Left lung (tissue), 4 donors: ENCODE measurements at regions not wholly inside any gene's neighbourhood (a gene's known extent, or its start where the extent isn't known, plus 50 kb on each side); places are given as distances from the start of the nearest gene placed in this dataset.

Experiments used
- ATAC-seq: fragments of 200-7000 bp; cut with Tn5 transposase; one replicate; pipeline ENCODE4 v1.9.1; 2020; ENCODE audit warnings: moderate library complexity
- DNase-seq, 4 donors: peaks; one replicate each; pipeline ENCODE4 v3.0.0-alpha.2; 2013 to 2020
- H3K27ac ChIP-seq, 2 donors: fragments of 200-600 bp; sonication (generic) in 1 of 2; one replicate each; pipeline versions ENCODE4 v1.5.0 to v1.8.0; 2020 to 2021
- H3K27me3 ChIP-seq, 2 donors: fragments of 200-600 bp; sonication (generic) in 1 of 2; one replicate each; pipeline versions ENCODE4 v1.5.0 to v1.8.0; 2020 to 2021
- H3K36me3 ChIP-seq, 2 donors: fragments of 200-600 bp; sonication (generic) in 1 of 2; one replicate each; pipeline versions ENCODE4 v1.5.0 to v1.8.0; 2020 to 2021
- H3K4me1 ChIP-seq, 2 donors: fragments of 200-600 bp; one replicate each; pipeline ENCODE4 v1.8.0; 2021
- H3K4me3 ChIP-seq, 2 donors: fragments of 200-600 bp; sonication (generic) in 1 of 2; one replicate each; pipeline versions ENCODE4 v1.5.0 to v1.8.0; 2020 to 2021; ENCODE audit warnings: mild to moderate bottlenecking in 1 of 2
- H3K9me3 ChIP-seq, 2 donors: fragments of 200-600 bp; sonication (generic) in 1 of 2; one replicate each; pipeline versions ENCODE4 v1.5.0 to v1.8.0; 2020 to 2021
- intact Hi-C, 2 donors: fragments of 100-400 bp; cut with DNase I; formaldehyde crosslinking; loops; one replicate each; pipeline versions ENCODE4 v1.11.2 to v1.14.2; 2022
- TF ChIP-seq, protein P1 (sequence below), 2 donors: fragments of 200-600 bp; sonication (generic) in 1 of 2; IDR thresholded peaks; one replicate each; pipeline versions ENCODE4 v1.5.0 to v1.8.0; 2021; ENCODE audit warnings: antibody characterized with exemption in 2 of 2
- donor health status: DM: no; HTN: yes; CAD: no.
- donor health status: DM: no; HTN: no; CAD: no.

DNA sequence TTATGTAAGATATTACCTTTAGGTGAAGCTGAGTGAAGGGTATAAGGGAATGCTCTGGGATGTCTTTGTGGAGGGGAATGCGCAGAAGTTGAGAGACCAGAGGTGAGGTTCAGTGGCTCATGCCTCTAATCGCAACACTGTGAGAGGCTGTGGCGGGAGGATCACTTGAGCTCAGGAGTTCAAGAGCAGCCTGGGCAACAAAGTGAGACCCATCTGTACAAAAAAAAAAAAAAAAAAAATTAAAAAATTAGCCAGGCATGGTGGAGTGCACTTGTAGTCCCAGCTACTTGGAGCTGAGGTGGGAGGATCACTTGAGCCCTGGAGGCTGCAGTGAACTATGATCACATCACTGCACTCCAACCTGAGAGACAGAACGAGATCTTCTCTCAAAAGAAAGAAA, 57.3 kb upstream of the SP3 start:
- no peak for DNase-seq

DNA sequence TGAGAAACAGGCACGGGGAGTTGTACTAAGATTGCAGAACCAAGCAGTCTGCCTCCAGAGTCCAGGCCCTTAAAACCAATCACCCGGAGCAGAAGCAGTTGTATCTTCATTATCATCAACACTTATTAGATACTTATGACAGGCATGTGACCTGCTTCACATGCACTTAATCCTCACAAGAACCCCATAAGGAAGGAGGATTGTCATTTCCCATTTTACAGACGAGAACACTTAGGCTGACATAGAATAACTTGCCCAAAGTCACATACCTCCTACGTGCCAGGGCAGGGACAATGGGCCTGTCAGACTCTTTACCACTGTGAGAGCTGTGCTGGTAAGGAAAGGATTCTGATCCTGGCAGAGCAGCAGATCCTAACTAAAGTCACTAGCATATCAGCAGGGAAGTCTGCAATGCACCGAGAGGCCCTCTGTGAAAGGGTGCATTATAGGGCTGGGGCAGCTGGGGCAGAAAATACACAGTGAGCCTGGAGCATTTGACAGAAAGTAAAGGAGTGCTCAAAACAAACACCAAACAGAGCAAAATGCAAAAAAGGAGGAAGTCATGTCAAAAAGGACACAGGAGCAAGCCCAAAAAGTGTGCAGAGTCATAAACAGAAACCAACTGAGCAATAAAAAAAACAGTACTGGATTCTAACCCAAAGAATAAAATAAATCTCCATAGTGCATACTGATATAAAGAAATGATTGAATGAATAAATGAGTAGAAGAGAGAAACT, 55.9 kb upstream of the SP3 start:
- Histone ChIP-seq H3K4me3 (no peak overlapping the region), H3K27ac (peak overlapping the region in 1 of 2 donors; percentile 71), H3K4me1 (peaks cover 10 to 50% of the 10 kb centered on the region in 2 donors), H3K9me3 (no peaks in the 10 kb centered on the region), H3K36me3 (no peaks in the 10 kb centered on the region), H3K27me3 (no peaks in the 10 kb centered on the region)
- DNase-seq (no peak), ATAC-seq (no peak)
- intact Hi-C loops: no loop called here
- TF ChIP-seq, protein P1, sequence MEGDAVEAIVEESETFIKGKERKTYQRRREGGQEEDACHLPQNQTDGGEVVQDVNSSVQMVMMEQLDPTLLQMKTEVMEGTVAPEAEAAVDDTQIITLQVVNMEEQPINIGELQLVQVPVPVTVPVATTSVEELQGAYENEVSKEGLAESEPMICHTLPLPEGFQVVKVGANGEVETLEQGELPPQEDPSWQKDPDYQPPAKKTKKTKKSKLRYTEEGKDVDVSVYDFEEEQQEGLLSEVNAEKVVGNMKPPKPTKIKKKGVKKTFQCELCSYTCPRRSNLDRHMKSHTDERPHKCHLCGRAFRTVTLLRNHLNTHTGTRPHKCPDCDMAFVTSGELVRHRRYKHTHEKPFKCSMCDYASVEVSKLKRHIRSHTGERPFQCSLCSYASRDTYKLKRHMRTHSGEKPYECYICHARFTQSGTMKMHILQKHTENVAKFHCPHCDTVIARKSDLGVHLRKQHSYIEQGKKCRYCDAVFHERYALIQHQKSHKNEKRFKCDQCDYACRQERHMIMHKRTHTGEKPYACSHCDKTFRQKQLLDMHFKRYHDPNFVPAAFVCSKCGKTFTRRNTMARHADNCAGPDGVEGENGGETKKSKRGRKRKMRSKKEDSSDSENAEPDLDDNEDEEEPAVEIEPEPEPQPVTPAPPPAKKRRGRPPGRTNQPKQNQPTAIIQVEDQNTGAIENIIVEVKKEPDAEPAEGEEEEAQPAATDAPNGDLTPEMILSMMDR (IDR thresholded peaks at IDR 0.05): no peak

More for the DNA sequence above, 57.3 kb upstream of the SP3 start:
- Histone ChIP-seq H3K9me3 (no peaks in the 10 kb centered on the region), H3K36me3 (no peaks in the 10 kb centered on the region), H3K4me1 (peaks cover 10 to 59% of the 10 kb centered on the region in 2 donors), H3K27me3 (no peaks in the 10 kb centered on the region), H3K4me3 (no peak overlapping the region), H3K27ac (no peak overlapping the region)
- TF ChIP-seq, protein P1 (IDR thresholded peaks at IDR 0.05): no peak
- intact Hi-C loops: no loop called here
- ATAC-seq: no peak

DNA sequence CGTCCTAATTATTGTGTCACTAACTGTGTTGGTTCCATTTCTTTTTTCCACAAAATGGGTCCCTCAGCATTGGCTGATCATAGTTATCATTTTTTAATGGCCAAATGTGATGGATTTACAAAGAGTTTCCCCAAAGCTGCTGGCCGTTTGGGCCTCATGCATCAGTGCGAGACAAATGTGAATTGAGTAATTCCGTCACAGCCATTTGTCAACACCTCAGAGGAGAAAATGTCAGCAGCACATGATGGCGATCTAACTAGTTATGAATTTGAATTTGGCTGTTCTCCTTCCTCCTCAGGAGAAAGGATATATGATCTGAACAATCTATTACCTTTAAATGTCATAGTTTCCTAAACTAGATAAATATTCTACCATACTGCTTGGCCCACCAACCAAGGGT, 54.9 kb upstream of the SP3 start:
- Histone ChIP-seq H3K36me3 (no peaks in the 10 kb centered on the region), H3K4me1 (peaks cover 3 to 40% of the 10 kb centered on the region in 2 donors), H3K27ac (no peak overlapping the region), H3K27me3 (no peaks in the 10 kb centered on the region), H3K4me3 (no peak overlapping the region), H3K9me3 (no peaks in the 10 kb centered on the region)
- intact Hi-C loops: no loop called here
- no peak for DNase-seq
- TF ChIP-seq, protein P1 (IDR thresholded peaks at IDR 0.05): no peak
- ATAC-seq: no peak

DNA sequence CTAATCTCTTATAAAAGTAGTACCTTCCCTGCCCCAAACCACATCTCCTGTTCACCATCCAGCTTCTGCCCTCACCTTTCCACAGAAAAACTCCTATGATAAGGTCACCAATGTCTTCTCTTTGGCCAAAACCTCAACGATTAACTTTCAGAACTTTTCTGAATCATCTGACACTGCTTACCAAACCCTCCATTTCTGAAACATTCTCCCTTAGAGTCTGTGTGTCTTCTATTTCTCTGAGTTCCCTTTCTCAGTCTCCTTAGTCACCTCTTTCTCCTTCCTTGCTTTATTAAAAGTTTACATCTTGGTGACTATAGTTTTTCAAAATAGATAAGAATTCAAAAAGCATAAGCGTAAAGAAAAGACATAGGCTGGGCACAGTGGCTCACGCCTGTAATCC, 51.3 kb upstream of the SP3 start:
- H3K4me1 ChIP-seq: peaks cover under 1 to 29% of the 10 kb centered on the region in 2 donors
- intact Hi-C loops: no loop called here
- no peaks in the 10 kb centered on the region for H3K9me3 ChIP-seq

DNA sequence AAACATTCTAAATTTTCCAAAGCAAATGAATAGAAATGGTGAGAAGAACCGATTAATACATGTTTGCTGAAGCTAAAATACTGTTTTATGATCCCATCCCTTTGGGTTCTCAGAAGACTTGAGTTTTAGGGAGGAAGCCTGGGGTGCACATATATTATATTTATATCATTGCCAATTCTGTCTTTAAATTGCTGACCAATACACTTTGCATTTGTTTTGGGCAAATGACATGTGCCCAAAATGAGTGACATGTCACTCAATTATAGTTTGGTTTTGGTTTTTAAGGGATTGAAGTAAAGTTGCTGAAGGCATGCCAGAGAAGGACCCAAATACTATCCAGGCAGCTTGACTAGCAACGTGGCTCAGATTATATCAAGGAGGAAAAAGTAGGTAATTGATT, 50.3 kb upstream of the SP3 start:
- Histone ChIP-seq H3K27me3 (no peaks in the 10 kb centered on the region), H3K4me3 (no peak overlapping the region), H3K27ac (no peak overlapping the region), H3K4me1 (peaks cover 4 to 21% of the 10 kb centered on the region in 2 donors), H3K36me3 (no peaks in the 10 kb centered on the region), H3K9me3 (no peaks in the 10 kb centered on the region)
- no peak for ATAC-seq
- intact Hi-C loops: no loop called here
- TF ChIP-seq, protein P1 (IDR thresholded peaks at IDR 0.05): no peak
- DNase-seq: no peak

More for the DNA sequence above, 51.3 kb upstream of the SP3 start:
- Histone ChIP-seq H3K27me3 (no peaks in the 10 kb centered on the region), H3K36me3 (no peaks in the 10 kb centered on the region), H3K4me3 (no peak overlapping the region), H3K27ac (no peak overlapping the region)
- no peak for ATAC-seq
- no peak for DNase-seq
- TF ChIP-seq, protein P1 (IDR thresholded peaks at IDR 0.05): no peak
